HG03095 (cell line): ENCODE measurements at regions not wholly inside any gene's neighbourhood (a gene's known extent, or its start where the extent isn't known, plus 50 kb on each side); places are given as distances from the start of the nearest gene placed in this dataset.

Experiments
- ATAC-seq: cut with Tn5 transposase; IDR thresholded peaks from one replicate; pipeline ENCODE4 v1.9.1; 2021; ENCODE audit warnings: moderate library complexity; ENCODE audit not compliant: unreplicated experiment

GRCh38 chr18:61047794-61048193, 285.4 kb upstream of the CDH20 start:
- no peak for ATAC-seq

GRCh38 chr18:61057443-61057842, 275.8 kb upstream of the CDH20 start:
- no peak for ATAC-seq

- ATAC-seq = no peak
These were observed 271.0 kb upstream of the CDH20 start for GRCh38 chr18:61062258-61062657.

- no peak for ATAC-seq
These were observed 268.3 kb upstream of the CDH20 start for GRCh38 chr18:61064911-61065310.

- ATAC-seq = no peak
These were observed 256.2 kb upstream of the CDH20 start for GRCh38 chr18:61076986-61077385.

- ATAC-seq = no peak
These were observed 253.5 kb upstream of the CDH20 start for GRCh38 chr18:61079714-61080113.

GRCh38 chr18:61080954-61081528, 252.2 kb upstream of the CDH20 start:
- no peak for ATAC-seq

GRCh38 chr18:61082976-61083630, 250.1 kb upstream of the CDH20 start:
- ATAC-seq = no peak

GRCh38 chr18:61085036-61085435, 248.2 kb upstream of the CDH20 start:
- ATAC-seq = no peak

GRCh38 chr18:61085761-61086160, 247.5 kb upstream of the CDH20 start:
- ATAC-seq = no peak

GRCh38 chr18:61086657-61087056, 246.6 kb upstream of the CDH20 start:
- ATAC-seq = no peak

- ATAC-seq = no peak
These were observed 241.9 kb upstream of the CDH20 start for GRCh38 chr18:61091379-61091778.

- ATAC-seq = no peak
These were observed 239.3 kb upstream of the CDH20 start for GRCh38 chr18:61093965-61094364.

- no peak for ATAC-seq
These were observed 237.0 kb upstream of the CDH20 start for GRCh38 chr18:61096226-61096625.

GRCh38 chr18:61107113-61107512, 226.1 kb upstream of the CDH20 start:
- ATAC-seq = no peak

- no peak for ATAC-seq
These were observed 224.5 kb upstream of the CDH20 start for GRCh38 chr18:61108706-61109105.

GRCh38 chr18:61123309-61123708, 209.9 kb upstream of the CDH20 start:
- no peak for ATAC-seq

- no peak for ATAC-seq
These were observed 205.3 kb upstream of the CDH20 start for GRCh38 chr18:61127714-61128467.

- no peak for ATAC-seq
These were observed 204.2 kb upstream of the CDH20 start for GRCh38 chr18:61129001-61129400.

GRCh38 chr18:61132031-61132430, 201.2 kb upstream of the CDH20 start:
- ATAC-seq = no peak

GRCh38 chr18:61133783-61134182, 199.4 kb upstream of the CDH20 start:
- no peak for ATAC-seq

- ATAC-seq = no peak
These were observed 196.4 kb upstream of the CDH20 start for GRCh38 chr18:61136711-61137251.
